Kidney tubule cell (primary cell): ENCODE measurements at regions not wholly inside any gene's neighbourhood (a gene's known extent, or its start where the extent isn't known, plus 50 kb on each side); places are given as distances from the start of the nearest gene placed in this dataset.
A peak's percentile ranks its signal among the peaks of the same experiment; 100 is the strongest.
"Not testable (repeated sequence)": the region's sequence is repeated elsewhere in the genome, so short reads cannot be mapped to it uniquely, and the experiment has no call there.

Source experiments
- DNase-seq: peaks from one replicate; pipeline ENCODE4 v3.0.0-alpha.2; 2018; ENCODE audit warnings: low spot score

GRCh38 chr13:31385540-31385939 is 185.8 kb downstream of the B3GLCT start:
- no peak for DNase-seq

GRCh38 chr13:31394506-31394905 is 194.7 kb downstream of the B3GLCT start:
- no peak for DNase-seq

GRCh38 chr13:31395090-31395489 is 195.3 kb downstream of the B3GLCT start:
- no peak for DNase-seq

GRCh38 chr13:31399690-31400089 is 199.9 kb downstream of the B3GLCT start:
- no peak for DNase-seq

- DNase-seq: not testable (repeated sequence)
Measured at GRCh38 chr13:31403711-31404110, 203.9 kb downstream of the B3GLCT start.

GRCh38 chr13:31408927-31409326 is 209.2 kb downstream of the B3GLCT start:
- DNase-seq: no peak

- DNase-seq: peak; percentile 6
Measured at GRCh38 chr13:31409678-31410356, 210.0 kb downstream of the B3GLCT start.

- DNase-seq: no peak
Measured at GRCh38 chr13:31413516-31413915, 213.7 kb downstream of the B3GLCT start.

GRCh38 chr13:31416066-31416465 is 216.3 kb downstream of the B3GLCT start:
- no peak for DNase-seq

- no peak for DNase-seq
Measured at GRCh38 chr13:31418186-31418585, 218.4 kb downstream of the B3GLCT start.

- no peak for DNase-seq
Measured at GRCh38 chr13:31421756-31422155, 222.0 kb downstream of the B3GLCT start.

GRCh38 chr13:31424130-31424729 is 224.5 kb downstream of the B3GLCT start:
- peak; percentile 83 for DNase-seq

GRCh38 chr13:31426395-31426794 is 226.6 kb downstream of the B3GLCT start:
- DNase-seq: no peak

GRCh38 chr13:31427151-31428100 is 227.7 kb downstream of the B3GLCT start:
- no peak for DNase-seq

- peak; percentile 38 for DNase-seq
Measured at GRCh38 chr13:31431722-31432137, 232.0 kb downstream of the B3GLCT start.

- no peak for DNase-seq
Measured at GRCh38 chr13:31433207-31433606, 233.4 kb downstream of the B3GLCT start.

- DNase-seq: no peak
Measured at GRCh38 chr13:31433746-31434145, 234.0 kb downstream of the B3GLCT start.

GRCh38 chr13:31434613-31435012 is 234.8 kb downstream of the B3GLCT start:
- no peak for DNase-seq

- DNase-seq: peak; percentile 17
Measured at GRCh38 chr13:31435536-31435935, 235.8 kb downstream of the B3GLCT start.

- DNase-seq: peak; percentile 26
Measured at GRCh38 chr13:31436478-31436877, 236.7 kb downstream of the B3GLCT start.

GRCh38 chr13:31437975-31438374 is 238.2 kb downstream of the B3GLCT start:
- no peak for DNase-seq

GRCh38 chr13:31440132-31440531 is 240.4 kb downstream of the B3GLCT start:
- DNase-seq: no peak
